HG03432 (cell line): ENCODE measurements at regions not wholly inside any gene's neighbourhood (a gene's known extent, or its start where the extent isn't known, plus 50 kb on each side); places are given as distances from the start of the nearest gene placed in this dataset.

Source experiments
- ATAC-seq: cut with Tn5 transposase; IDR thresholded peaks from one replicate; pipeline ENCODE4 v1.9.1; 2021; ENCODE audit warnings: mild to moderate bottlenecking, moderate library complexity; ENCODE audit not compliant: unreplicated experiment

GRCh38 chr6:18904681-18905080 is 517.5 kb downstream of the RNF144B start:
- no peak for ATAC-seq

- ATAC-seq = no peak
Observed at GRCh38 chr6:18920701-18921100, 533.6 kb downstream of the RNF144B start.

- ATAC-seq = no peak
Observed at GRCh38 chr6:18931086-18931485, 543.9 kb downstream of the RNF144B start.

- ATAC-seq = no peak
Observed at GRCh38 chr6:18958146-18958545, 571.0 kb downstream of the RNF144B start.

GRCh38 chr6:18961566-18961965 is 574.4 kb downstream of the RNF144B start:
- no peak for ATAC-seq

GRCh38 chr6:18962361-18962905 is 575.3 kb downstream of the RNF144B start:
- ATAC-seq = no peak

- no peak for ATAC-seq
Observed at GRCh38 chr6:18963439-18963838, 576.3 kb downstream of the RNF144B start.

- no peak for ATAC-seq
Observed at GRCh38 chr6:18973251-18973650, 586.1 kb downstream of the RNF144B start.

GRCh38 chr6:18976091-18976490 is 588.9 kb downstream of the RNF144B start:
- ATAC-seq = no peak

- ATAC-seq = no peak
Observed at GRCh38 chr6:18976966-18977365, 589.8 kb downstream of the RNF144B start.

GRCh38 chr6:18978337-18979128 is 591.4 kb downstream of the RNF144B start:
- no peak for ATAC-seq

- ATAC-seq = no peak
Observed at GRCh38 chr6:18985061-18985460, 597.9 kb downstream of the RNF144B start.

GRCh38 chr6:18985996-18986395 is 598.8 kb downstream of the RNF144B start:
- no peak for ATAC-seq

GRCh38 chr6:18988636-18989035 is 601.5 kb downstream of the RNF144B start:
- no peak for ATAC-seq

- peak; percentile 89 for ATAC-seq
Observed at GRCh38 chr6:18990059-18990978, 603.2 kb downstream of the RNF144B start.

- ATAC-seq = peak; percentile 96
Observed at GRCh38 chr6:18997375-18997826, 610.3 kb downstream of the RNF144B start.

GRCh38 chr6:19002976-19003560 is 615.9 kb downstream of the RNF144B start:
- no peak for ATAC-seq

- no peak for ATAC-seq
Observed at GRCh38 chr6:19004176-19004575, 617.0 kb downstream of the RNF144B start.

- no peak for ATAC-seq
Observed at GRCh38 chr6:19009769-19010168, 622.6 kb downstream of the RNF144B start.

GRCh38 chr6:19013026-19013705 is 626.0 kb downstream of the RNF144B start:
- ATAC-seq = no peak

GRCh38 chr6:19024737-19025136 is 637.6 kb downstream of the RNF144B start:
- no peak for ATAC-seq
